ENCODE measurements at regions not wholly inside any gene's neighbourhood (a gene's known extent, or its start where the extent isn't known, plus 50 kb on each side); places are given as distances from the start of the nearest gene placed in this dataset.
A peak's percentile ranks its signal among the peaks of the same experiment; 100 is the strongest.

DNA sequence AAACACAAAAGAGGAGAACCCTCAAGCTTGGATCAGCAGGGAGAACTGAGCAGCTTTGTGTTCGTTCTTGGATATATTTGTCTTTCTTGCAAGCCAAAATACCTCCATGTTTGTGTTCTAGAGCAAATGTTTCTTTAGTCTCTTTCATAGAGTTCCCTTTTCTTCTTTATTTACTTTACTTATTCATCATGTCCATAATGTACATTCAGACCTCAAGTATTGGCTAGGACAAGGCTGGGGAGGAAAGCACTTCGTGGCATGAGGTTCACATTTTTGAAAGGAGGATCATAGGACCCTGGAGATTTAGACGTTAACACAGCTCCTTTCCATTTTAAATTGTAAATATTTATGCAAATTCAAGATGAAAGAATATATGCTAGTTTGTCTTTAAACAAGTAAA is 590.2 kb upstream of the MEF2C start:
- peak; percentile 36 for DNase-seq (ENCODE audit: low read depth)
- TF ChIP-seq, protein P1, sequence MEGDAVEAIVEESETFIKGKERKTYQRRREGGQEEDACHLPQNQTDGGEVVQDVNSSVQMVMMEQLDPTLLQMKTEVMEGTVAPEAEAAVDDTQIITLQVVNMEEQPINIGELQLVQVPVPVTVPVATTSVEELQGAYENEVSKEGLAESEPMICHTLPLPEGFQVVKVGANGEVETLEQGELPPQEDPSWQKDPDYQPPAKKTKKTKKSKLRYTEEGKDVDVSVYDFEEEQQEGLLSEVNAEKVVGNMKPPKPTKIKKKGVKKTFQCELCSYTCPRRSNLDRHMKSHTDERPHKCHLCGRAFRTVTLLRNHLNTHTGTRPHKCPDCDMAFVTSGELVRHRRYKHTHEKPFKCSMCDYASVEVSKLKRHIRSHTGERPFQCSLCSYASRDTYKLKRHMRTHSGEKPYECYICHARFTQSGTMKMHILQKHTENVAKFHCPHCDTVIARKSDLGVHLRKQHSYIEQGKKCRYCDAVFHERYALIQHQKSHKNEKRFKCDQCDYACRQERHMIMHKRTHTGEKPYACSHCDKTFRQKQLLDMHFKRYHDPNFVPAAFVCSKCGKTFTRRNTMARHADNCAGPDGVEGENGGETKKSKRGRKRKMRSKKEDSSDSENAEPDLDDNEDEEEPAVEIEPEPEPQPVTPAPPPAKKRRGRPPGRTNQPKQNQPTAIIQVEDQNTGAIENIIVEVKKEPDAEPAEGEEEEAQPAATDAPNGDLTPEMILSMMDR (conservative IDR thresholded peaks at IDR 0.05; ENCODE audit: low read depth, low read length), result no peak
- no peak overlapping the region for H3K4me3 ChIP-seq (ENCODE audit: low read depth, low read length)

DNA sequence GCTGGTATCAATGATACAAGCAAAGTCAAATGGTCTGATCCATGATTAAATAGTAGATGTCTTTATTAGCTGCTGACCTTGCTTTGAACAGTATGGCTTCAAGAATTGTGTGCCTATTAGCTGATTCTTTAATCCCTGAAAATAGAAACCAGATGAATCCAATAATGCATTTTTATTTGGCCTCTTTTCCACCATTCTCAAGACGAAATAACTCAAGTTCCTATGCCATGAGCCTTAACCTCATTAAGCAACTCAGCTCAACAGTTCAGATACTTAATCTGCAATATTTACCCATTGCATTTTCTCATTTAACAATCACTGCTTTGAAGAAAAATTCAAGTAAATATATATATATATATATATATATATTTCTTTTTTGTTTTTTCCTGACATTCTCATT is 588.6 kb upstream of the MEF2C start:
- TF ChIP-seq, protein P1 (conservative IDR thresholded peaks at IDR 0.05; ENCODE audit: low read depth, low read length), result no peak
- DNase-seq (ENCODE audit: low read depth), result peak; percentile 20

DNA sequence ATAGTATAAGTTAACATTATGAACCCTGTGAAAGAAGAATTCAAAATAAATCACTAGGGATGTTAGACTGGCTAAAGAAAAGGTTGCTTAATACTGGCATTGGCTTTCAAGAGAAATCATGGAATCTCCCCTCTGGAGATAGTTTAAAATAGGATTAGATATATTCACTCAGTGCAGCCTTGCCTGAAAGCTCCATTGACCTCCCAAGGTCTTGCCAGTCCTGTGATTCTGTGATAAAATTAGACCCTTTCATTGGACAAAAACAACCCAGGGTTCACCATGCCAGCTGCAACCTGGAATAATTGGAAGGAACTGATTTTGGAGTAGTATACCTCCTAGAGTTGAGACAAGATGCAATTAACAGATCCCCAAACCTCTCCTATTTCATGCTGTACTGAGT is 588.1 kb upstream of the MEF2C start:
- TF ChIP-seq, protein P1 (conservative IDR thresholded peaks at IDR 0.05; ENCODE audit: low read depth, low read length), result no peak
- DNase-seq (ENCODE audit: low read depth), result no peak
- H3K4me3 ChIP-seq (ENCODE audit: low read depth, low read length), result no peak overlapping the region

More for the DNA sequence above, 588.6 kb upstream of the MEF2C start:
- no peak overlapping the region for H3K4me3 ChIP-seq (ENCODE audit: low read depth, low read length)

DNA sequence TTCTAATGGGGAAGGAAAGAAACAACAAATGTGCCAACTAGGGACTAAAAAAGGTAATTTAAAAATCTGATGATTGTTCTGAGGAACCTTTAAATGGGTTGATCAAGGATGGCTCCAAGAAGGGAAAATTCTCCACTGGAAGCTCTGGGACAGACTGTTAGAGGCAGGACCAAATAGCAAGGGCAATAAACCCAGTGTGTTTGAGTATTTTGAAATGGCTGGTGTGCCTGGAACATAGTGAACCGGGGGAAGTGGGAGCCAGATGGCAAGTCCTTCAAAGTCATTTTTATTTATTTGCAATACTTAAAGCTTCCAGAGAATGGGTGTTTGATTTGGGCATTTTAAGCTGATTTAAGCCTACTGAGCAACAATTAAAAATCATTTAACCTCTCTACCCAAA is 587.7 kb upstream of the MEF2C start:
- no peak overlapping the region for H3K4me3 ChIP-seq (ENCODE audit: low read depth, low read length)
- TF ChIP-seq, protein P1 (conservative IDR thresholded peaks at IDR 0.05; ENCODE audit: low read depth, low read length), result no peak
- DNase-seq (ENCODE audit: low read depth), result no peak

DNA sequence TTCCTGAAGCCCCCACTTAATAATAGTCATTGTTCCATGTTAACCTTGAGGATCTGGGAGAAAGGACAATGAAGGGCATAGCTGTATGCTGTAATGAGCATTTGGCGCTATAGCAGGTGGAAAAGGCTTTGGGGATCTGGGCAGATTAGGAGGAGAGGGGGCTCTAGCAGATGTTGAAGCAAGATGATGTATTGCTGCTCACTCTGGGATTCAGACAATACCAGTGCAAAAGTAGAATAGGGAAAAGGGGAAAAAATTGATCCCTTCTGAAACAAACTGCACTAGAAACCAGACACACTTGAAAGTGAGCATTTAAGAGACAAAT is 575.3 kb upstream of the MEF2C start:
- no peak overlapping the region for H3K4me3 ChIP-seq (ENCODE audit: low read depth, low read length)
- TF ChIP-seq, protein P1 (conservative IDR thresholded peaks at IDR 0.05; ENCODE audit: low read depth, low read length), result no peak
- DNase-seq (ENCODE audit: low read depth), result no peak

DNA sequence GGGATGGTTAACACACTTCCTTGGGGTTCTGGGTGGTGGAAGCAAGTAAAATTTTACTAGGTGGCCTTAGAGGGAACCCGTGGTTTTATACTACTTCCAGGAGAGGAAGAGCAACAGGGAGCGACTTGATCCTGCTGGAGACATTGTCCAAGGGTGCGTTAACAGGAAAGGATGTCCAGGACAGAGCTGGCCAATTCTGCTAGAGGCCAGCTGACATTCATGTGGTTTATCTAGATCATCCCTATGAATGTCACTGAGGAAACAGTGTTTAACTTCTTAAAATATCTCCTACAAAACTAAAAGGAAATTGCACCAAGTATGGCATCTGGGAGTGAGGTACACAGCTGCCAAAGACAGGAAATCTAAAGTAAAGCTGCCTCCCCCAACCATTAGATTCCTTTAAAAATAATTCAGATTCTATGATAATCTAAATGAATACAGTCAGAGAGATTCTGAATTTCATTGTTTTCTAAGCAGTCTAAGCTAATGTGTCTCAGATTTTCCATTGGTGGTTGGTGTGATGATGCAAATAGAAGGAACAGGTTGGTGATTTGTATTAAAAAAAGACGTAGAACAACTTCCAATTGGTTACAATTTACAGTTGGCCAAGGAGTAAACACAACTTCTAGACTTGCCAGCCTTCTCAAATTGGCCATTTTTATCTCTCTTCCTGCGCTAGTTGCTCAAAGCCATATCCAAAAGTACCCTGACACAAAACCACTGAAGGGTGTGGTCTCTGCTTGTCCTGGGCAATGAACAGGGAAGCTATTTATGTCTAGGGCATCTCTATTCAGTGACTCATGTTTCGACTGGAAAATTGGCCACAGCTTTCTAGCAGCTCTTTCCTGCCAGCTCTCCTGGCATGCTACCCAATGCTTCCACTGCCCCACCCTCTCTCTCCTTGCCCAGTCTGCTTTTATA is 574.7 kb upstream of the MEF2C start:
- no peak overlapping the region for H3K4me3 ChIP-seq (ENCODE audit: low read depth, low read length)
- peak; percentile 13 for DNase-seq (ENCODE audit: low read depth)
- TF ChIP-seq, protein P1 (conservative IDR thresholded peaks at IDR 0.05; ENCODE audit: low read depth, low read length), result no peak

DNA sequence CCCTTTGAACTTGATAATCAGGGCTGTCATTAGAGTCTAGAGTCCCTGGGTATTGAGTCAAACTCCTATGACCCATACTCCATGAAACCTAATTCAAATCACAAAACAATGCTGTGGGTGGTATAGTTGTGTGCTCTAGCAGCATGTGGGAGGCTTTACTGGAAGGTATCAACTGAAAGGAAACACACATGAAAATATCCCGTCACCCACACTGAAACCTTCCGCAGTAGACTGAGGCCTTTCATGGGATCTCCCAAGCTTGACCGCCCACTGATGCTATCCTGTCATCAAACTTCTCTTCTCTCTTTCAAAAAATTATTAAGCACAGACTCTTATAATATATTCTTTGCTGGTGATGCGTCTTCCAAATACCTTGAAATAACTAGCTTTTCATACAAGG is 569.1 kb upstream of the MEF2C start:
- H3K4me3 ChIP-seq (ENCODE audit: low read depth, low read length), result no peak overlapping the region
- no peak for DNase-seq (ENCODE audit: low read depth)

More for the DNA sequence above, 569.1 kb upstream of the MEF2C start:
- TF ChIP-seq, protein P1 (conservative IDR thresholded peaks at IDR 0.05; ENCODE audit: low read depth, low read length), result no peak
